ENCODE measurements at regions not wholly inside any gene's neighbourhood (a gene's known extent, or its start where the extent isn't known, plus 50 kb on each side); places are given as distances from the start of the nearest gene placed in this dataset.

DNA sequence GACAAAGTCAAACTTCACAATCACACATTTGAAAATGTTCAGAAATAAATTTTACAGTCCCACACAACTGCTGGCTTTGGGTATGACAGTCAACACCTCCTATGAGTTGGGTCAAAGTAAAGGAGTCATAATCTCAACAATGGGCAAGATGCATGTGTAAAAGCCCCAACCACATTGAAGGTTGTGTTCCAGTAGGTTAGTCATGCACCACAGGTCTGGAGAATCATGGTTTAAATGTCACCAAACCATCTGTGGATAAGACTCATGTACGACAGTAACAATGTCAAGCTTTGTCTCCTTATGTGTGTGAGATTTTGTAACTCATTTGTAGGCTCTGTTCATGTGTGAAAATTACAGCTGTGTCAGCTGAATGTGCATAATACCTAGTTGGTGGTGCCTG lies 1065.7 kb upstream of the AMELY start:
- no peak for DNase-seq
- Histone ChIP-seq H3K4me1 (no peaks in the 10 kb centered on the region), H3K9me3 (no peaks in the 10 kb centered on the region), H3K27me3 (no peaks in the 10 kb centered on the region), H3K36me3 (no peaks in the 10 kb centered on the region), H3K4me3 (no peak overlapping the region), H3K27ac (no peak overlapping the region)
- WGBS, 2 donors (ENCODE audit: low coverage in 1 of 2): no CpG with 5 or more reads among the region's 1 CpG
- intact Hi-C loops (cut with DNase I; ENCODE audit: low total_unique reads): no loop called here
- no peak for TF ChIP-seq POLR2AphosphoS5 (IDR thresholded peaks at IDR 0.05)
- TF ChIP-seq, protein P1, sequence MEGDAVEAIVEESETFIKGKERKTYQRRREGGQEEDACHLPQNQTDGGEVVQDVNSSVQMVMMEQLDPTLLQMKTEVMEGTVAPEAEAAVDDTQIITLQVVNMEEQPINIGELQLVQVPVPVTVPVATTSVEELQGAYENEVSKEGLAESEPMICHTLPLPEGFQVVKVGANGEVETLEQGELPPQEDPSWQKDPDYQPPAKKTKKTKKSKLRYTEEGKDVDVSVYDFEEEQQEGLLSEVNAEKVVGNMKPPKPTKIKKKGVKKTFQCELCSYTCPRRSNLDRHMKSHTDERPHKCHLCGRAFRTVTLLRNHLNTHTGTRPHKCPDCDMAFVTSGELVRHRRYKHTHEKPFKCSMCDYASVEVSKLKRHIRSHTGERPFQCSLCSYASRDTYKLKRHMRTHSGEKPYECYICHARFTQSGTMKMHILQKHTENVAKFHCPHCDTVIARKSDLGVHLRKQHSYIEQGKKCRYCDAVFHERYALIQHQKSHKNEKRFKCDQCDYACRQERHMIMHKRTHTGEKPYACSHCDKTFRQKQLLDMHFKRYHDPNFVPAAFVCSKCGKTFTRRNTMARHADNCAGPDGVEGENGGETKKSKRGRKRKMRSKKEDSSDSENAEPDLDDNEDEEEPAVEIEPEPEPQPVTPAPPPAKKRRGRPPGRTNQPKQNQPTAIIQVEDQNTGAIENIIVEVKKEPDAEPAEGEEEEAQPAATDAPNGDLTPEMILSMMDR (IDR thresholded peaks at IDR 0.05): no peak
- TF ChIP-seq EP300 (IDR thresholded peaks at IDR 0.05; ENCODE audit: low read depth): no peak
- no peak for TF ChIP-seq POLR2A (IDR thresholded peaks at IDR 0.05)
- in situ Hi-C loops (cut with MboI; ENCODE audit: low pct_ligation_motif_present in 1 of 4, low pct_unique_long_range_greater_than_20kb in 1 of 4, low sequenced_read_pairs in 3 of 4): no loop called here

DNA sequence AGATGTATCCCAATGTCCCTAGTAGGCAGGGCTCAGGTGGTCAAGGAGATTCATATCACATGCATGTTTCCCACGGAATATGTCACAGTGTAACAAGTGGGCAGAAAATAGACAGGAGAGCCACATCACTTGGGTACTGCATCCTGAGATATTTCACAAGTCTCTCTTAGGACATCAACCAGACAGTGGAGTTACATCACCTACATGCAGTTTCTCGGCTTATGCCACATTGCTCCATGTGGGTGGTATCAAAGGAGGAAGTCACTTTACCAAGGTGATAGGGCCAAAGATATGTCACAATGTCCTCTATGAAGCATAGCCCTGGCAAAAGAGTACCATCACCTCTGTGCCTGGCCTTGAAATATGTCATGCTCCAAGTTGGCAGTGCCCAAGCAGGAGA lies 1056.7 kb upstream of the AMELY start:
- H3K36me3 ChIP-seq: no peaks in the 10 kb centered on the region
- H3K4me1 ChIP-seq: no peaks in the 10 kb centered on the region
- intact Hi-C loops (cut with DNase I; ENCODE audit: low total_unique reads): no loop called here
- H3K4me3 ChIP-seq: no peak overlapping the region
- H3K27ac ChIP-seq: no peak overlapping the region
- no peaks in the 10 kb centered on the region for H3K27me3 ChIP-seq
- DNase-seq: no peak
- in situ Hi-C loops (cut with MboI; ENCODE audit: low pct_ligation_motif_present in 1 of 4, low pct_unique_long_range_greater_than_20kb in 1 of 4, low sequenced_read_pairs in 3 of 4): no loop called here
- WGBS, 2 donors (ENCODE audit: low coverage in 1 of 2): no CpG with 5 or more reads among the region's 2 CpGs
- TF ChIP-seq EP300 (IDR thresholded peaks at IDR 0.05; ENCODE audit: low read depth) (no peak), POLR2A (IDR thresholded peaks at IDR 0.05) (no peak), POLR2AphosphoS5 (IDR thresholded peaks at IDR 0.05) (no peak)
- TF ChIP-seq, protein P1 (IDR thresholded peaks at IDR 0.05): no peak
- H3K9me3 ChIP-seq: no peaks in the 10 kb centered on the region

DNA sequence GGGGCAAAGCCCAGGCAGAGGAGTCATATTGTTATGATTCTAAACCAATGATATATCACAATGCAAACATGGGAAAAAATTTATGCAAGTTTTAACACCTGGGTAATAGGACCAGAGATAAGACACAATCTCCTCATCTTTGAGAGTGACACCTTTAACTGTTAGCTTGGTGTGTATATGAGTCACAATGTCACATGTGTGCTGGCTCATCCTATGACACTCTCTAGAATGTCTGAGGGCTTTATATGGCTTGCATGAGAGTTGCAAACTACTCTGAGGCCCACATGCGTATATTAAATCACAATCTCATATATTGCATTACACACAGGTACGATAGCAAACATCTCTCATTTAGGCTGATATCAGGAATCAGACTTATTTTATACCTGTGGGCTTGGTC lies 1055.4 kb upstream of the AMELY start:
- intact Hi-C loops (cut with DNase I; ENCODE audit: low total_unique reads): no loop called here
- in situ Hi-C loops (cut with MboI; ENCODE audit: low pct_ligation_motif_present in 1 of 4, low pct_unique_long_range_greater_than_20kb in 1 of 4, low sequenced_read_pairs in 3 of 4): no loop called here
- no CpG with 5 or more reads among the region's 2 CpGs for WGBS, 2 donors (ENCODE audit: low coverage in 1 of 2)

DNA sequence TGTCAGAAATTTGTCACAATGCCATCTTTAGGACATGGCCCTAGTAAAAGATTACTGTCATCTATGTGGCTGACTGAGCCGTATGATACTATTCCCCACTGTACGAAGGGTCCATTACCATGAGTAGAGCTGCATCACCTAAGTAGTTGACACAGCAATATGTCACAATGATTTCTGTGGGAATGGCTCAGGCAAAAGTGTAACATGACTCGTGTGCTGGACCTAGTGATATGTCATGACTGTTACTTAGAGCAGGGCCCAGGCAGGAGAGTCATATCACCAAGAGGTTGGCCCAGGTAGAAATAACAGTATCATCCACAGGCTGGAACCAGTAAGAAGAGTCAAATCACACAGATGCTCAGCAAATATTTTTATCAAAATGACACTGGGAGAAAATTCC lies 1051.8 kb upstream of the AMELY start:
- no peaks in the 10 kb centered on the region for H3K27me3 ChIP-seq
- H3K27ac ChIP-seq: no peak overlapping the region
- no peak for TF ChIP-seq EP300 (IDR thresholded peaks at IDR 0.05; ENCODE audit: low read depth)
- no peak for TF ChIP-seq POLR2A (IDR thresholded peaks at IDR 0.05)
- TF ChIP-seq POLR2AphosphoS5 (IDR thresholded peaks at IDR 0.05): no peak
- TF ChIP-seq, protein P1 (IDR thresholded peaks at IDR 0.05): no peak
- no peaks in the 10 kb centered on the region for H3K36me3 ChIP-seq
- no peak overlapping the region for H3K4me3 ChIP-seq
- no CpG with 5 or more reads among the region's 3 CpGs for WGBS, 2 donors (ENCODE audit: low coverage in 1 of 2)
- DNase-seq: no peak
- no peaks in the 10 kb centered on the region for H3K4me1 ChIP-seq
- H3K9me3 ChIP-seq: no peaks in the 10 kb centered on the region
- in situ Hi-C loops (cut with MboI; ENCODE audit: low pct_ligation_motif_present in 1 of 4, low pct_unique_long_range_greater_than_20kb in 1 of 4, low sequenced_read_pairs in 3 of 4): no loop called here
- intact Hi-C loops (cut with DNase I; ENCODE audit: low total_unique reads): no loop called here

More for the DNA sequence above, 1055.4 kb upstream of the AMELY start:
- H3K9me3 ChIP-seq: no peaks in the 10 kb centered on the region
- no peaks in the 10 kb centered on the region for H3K27me3 ChIP-seq
- no peak for DNase-seq
- H3K4me1 ChIP-seq: no peaks in the 10 kb centered on the region
- TF ChIP-seq POLR2AphosphoS5 (IDR thresholded peaks at IDR 0.05): no peak
- TF ChIP-seq, protein P1 (IDR thresholded peaks at IDR 0.05): no peak
- no peak for TF ChIP-seq POLR2A (IDR thresholded peaks at IDR 0.05)
- no peak for TF ChIP-seq EP300 (IDR thresholded peaks at IDR 0.05; ENCODE audit: low read depth)
- H3K4me3 ChIP-seq: no peak overlapping the region
- H3K36me3 ChIP-seq: no peaks in the 10 kb centered on the region
- H3K27ac ChIP-seq: no peak overlapping the region

All from transverse colon (tissue), 4 donors.